Medulla oblongata (tissue), 1 donor: ENCODE measurements at regions not wholly inside any gene's neighbourhood (a gene's known extent, or its start where the extent isn't known, plus 50 kb on each side); places are given as distances from the start of the nearest gene placed in this dataset.
"Not testable (repeated sequence)": the region's sequence is repeated elsewhere in the genome, so short reads cannot be mapped to it uniquely, and the experiment has no call there.

Source experiments
- DNase-seq: peaks from one replicate; pipeline ENCODE4 v3.0.0-alpha.2; 2015; ENCODE audit errors: extremely low spot score

- DNase-seq: no peak
Observed at GRCh38 chr4:31187979-31188378, 467.8 kb downstream of the PCDH7 start.

GRCh38 chr4:31189938-31190337 is 469.8 kb downstream of the PCDH7 start:
- DNase-seq: no peak

GRCh38 chr4:31190671-31191070 is 470.5 kb downstream of the PCDH7 start:
- no peak for DNase-seq

- no peak for DNase-seq
Observed at GRCh38 chr4:31192341-31192740, 472.2 kb downstream of the PCDH7 start.

- no peak for DNase-seq
Observed at GRCh38 chr4:31193521-31193920, 473.4 kb downstream of the PCDH7 start.

GRCh38 chr4:31194823-31195222 is 474.7 kb downstream of the PCDH7 start:
- no peak for DNase-seq

- no peak for DNase-seq
Observed at GRCh38 chr4:31199644-31200043, 479.5 kb downstream of the PCDH7 start.

GRCh38 chr4:31202054-31202453 is 481.9 kb downstream of the PCDH7 start:
- DNase-seq: not testable (repeated sequence)

DNA sequence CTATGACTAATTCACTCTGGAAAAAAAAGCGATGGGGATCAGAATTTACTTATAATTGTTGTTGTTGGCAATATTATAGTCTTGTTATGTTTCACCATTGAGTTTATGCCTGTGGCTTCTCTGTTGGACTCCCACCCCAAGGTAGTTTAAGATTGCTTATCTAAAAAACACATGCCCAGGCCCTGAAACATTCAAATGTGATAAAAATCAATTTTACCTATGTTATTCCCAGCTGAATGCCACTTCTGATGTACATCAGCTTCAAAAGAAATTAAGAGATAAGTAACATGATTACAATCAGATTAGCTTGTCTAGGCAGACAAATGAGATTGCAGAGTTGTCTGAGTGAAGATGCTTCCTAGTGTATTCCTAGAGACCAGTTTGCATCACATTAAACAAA is 484.7 kb downstream of the PCDH7 start:
- no peak for DNase-seq

DNA sequence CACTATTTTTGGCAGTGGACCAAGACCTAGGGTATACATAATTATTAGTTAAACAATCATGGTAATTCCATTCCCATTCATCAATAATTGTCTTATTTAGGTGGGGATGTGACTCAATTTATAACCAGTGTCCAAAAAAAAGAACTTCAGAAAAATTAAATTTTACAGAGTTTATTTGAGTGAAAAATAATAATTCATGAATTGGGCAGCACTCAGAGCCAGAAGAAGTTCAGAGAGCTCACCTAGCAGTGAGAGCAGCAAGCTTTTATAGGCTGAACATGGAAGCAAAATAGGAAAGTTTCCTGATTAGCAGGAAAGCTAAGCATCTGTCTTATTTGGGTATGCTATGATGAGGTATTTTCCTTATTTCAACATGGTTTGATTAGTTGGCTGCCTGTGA is 500.8 kb downstream of the PCDH7 start:
- DNase-seq: no peak

- DNase-seq: no peak
Observed at GRCh38 chr4:31228068-31228467, 507.9 kb downstream of the PCDH7 start.

DNA sequence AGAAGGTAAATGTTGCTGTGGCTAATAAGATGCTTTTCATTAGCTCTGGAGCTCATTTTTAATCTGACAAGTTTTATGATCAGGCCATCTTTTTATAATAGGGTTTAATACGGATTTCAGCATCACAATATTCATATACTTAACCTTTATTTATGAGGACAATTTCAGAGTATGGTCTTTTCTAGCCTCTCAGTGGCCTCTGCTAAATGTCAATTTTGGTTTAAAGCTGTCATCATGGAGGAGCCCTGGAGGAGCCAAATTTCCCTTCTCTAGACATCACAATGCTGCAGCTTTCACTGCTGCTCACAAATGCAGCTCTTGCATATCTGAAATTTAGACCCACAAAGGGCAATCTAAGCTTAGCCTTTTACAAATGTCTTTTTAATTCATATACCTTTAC is 510.4 kb downstream of the PCDH7 start:
- DNase-seq: no peak

DNA sequence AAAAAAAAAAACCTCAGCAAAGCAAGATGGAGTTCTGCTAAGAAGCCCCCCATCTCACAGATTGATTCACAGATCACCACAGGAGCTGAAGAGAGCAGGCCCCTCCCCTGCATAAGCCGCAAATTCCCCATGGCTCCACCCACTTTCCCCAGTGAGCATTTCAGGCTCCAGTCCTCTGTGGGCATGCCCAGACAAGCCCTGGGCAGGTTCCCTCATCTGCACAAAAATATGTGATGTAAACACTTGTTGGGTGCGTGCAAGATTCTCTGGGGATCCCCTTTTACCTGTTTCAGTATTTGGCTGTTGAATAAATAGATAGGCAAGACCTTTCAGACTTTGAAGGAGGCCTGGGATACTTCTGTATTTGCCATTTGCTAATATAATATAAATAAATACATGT is 514.3 kb downstream of the PCDH7 start:
- no peak for DNase-seq

GRCh38 chr4:31234901-31235300 is 514.7 kb downstream of the PCDH7 start:
- no peak for DNase-seq

GRCh38 chr4:31236020-31236638 is 516.0 kb downstream of the PCDH7 start:
- peak; percentile 36 for DNase-seq

- no peak for DNase-seq
Observed at GRCh38 chr4:31236639-31237173, 516.5 kb downstream of the PCDH7 start.

- no peak for DNase-seq
Observed at GRCh38 chr4:31237233-31237632, 517.1 kb downstream of the PCDH7 start.

- no peak for DNase-seq
Observed at GRCh38 chr4:31239886-31240285, 519.7 kb downstream of the PCDH7 start.

- DNase-seq: no peak
Observed at GRCh38 chr4:31241504-31242106, 521.4 kb downstream of the PCDH7 start.

DNA sequence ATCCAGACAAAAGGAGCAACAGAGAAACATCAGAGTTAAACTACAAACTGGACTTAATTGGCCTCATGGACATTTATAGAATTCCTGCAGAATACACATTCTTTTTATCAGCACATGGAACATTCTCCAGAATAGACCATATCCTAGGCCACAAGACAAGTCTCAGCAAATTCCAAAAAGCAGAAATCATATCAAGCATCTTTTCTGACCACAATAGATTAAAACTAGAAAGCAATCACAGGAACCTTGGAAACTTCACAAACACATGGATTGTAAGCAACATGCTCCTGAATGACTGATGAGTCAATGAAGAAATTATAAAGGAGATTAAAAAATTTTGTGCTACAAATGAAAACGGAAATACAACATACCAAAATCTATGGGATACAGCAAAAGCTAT is 526.7 kb downstream of the PCDH7 start:
- no peak for DNase-seq

DNA sequence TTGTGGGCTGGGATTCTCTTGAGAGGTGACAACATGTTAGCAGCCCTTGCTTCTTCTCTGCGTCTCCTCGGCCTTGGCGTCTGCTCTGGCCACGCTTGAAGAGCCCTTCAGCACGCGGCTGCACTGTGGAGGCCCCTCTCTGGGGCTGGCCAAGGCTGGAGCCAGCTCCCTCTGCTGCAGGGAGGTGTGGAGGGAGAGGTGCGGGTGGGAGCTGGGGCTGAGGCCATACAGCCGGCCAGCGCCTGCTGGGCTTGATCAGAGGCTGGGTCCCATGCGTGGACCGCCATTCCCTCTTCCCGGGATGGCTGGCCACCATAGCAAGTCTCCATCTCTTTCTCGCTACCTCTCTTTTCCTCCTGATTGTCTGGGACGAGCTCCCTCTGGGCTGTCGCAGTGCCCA is 539.0 kb downstream of the PCDH7 start:
- DNase-seq: no peak

DNA sequence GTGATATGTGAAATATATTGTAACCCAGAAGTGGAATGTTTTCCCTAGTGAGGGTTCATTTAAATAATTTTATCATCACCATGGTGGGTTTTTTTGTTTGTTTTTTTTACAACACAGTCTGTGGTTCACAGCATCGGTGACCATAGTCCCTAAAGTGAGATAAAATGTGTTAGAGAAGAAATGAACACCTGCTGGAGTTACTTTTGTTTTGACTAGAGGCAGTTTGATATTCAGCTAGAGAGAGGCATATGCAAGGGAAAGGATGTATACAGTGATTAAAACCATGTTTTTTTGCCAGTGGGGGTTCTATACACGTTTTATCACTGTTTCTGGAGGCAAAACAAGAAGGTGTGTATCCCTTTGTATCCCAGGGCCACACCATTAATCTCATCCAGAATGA is 541.5 kb downstream of the PCDH7 start:
- no peak for DNase-seq

GRCh38 chr4:31266094-31266493 is 545.9 kb downstream of the PCDH7 start:
- not testable (repeated sequence) for DNase-seq
